HG02840 (cell line): ENCODE measurements at regions not wholly inside any gene's neighbourhood (a gene's known extent, or its start where the extent isn't known, plus 50 kb on each side); places are given as distances from the start of the nearest gene placed in this dataset.

Experiments
- ATAC-seq: cut with Tn5 transposase; IDR thresholded peaks from one replicate; pipeline ENCODE4 v1.9.1; 2021; ENCODE audit warnings: mild to moderate bottlenecking, moderate library complexity, moderate number of reproducible peaks; ENCODE audit not compliant: unreplicated experiment, low FRiP score

DNA sequence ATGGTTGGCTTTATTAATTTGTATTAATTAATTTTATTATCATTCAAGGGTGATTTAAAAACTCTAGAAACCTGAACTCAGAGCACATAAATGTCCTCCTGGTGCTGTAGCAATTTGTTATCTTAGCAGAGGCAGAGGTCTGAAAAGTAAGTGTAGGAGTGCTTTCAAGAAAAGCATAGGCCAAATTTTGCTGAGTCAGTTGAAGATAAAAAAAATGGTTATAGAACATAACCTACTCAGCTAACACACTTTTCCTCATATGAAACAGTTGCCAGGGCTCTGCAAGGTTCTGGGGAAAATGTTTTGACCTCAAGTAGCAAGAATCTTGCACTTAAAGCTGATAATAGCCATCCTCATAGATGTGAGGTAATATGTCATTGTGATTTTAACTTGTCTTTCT, 53.5 kb upstream of the CHODL start:
- ATAC-seq: no peak

DNA sequence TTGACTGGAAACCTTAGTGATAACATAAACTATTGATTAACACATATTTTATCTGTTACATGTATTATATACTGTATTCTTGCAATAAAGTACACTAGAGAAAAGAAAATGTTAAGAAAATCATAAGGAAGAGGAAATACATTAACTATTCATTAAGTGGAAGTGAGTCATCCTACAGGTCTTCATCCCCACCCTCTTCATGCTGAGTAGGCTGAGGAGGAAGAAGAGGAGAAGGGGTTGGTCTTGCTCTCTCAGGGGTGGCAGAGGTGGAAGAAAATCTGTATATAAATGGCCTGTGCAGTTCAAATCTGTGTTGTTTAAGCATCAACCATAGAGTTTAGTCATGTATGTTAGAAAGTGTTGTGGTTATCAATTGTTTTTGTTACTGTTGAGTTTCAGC, 66.1 kb upstream of the CHODL start:
- ATAC-seq: no peak

DNA sequence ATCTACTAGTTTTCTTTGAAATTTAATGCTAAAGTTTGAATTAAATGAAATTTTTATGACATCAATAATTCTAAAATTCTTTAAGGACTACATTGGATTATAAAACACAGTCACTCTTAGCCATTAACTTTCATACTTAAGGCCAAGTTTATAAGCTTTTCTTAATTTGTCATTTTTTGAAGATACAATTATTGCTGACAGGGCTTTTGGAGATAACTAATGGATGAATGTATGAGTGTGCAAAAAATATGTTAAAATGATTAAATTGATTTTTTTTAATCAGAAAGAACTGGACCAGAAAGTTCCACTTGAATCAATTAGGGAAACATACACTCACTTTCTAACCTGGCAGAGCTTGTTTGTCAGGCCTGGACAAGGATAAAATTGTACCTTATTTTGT, 70.3 kb upstream of the CHODL start:
- ATAC-seq: no peak

DNA sequence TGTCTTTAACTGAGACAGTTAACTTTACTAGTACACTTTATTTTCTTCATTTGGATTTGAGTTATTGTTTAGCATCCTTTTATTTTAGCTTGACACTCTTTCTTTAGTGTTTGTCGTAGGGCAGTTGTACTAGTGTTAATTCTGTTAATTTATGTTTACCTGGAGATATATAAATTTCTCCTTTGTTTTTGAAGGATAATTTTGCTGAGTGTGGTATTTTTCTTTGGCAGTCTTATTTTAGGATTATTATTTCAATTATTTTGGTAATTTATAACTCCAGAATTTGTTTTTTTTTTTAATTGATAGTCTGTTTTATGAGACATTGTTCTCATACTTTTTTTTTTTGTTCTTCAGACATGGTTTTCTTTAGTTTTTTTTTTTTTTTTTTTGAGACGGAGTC, 73.8 kb upstream of the CHODL start:
- no peak for ATAC-seq

DNA sequence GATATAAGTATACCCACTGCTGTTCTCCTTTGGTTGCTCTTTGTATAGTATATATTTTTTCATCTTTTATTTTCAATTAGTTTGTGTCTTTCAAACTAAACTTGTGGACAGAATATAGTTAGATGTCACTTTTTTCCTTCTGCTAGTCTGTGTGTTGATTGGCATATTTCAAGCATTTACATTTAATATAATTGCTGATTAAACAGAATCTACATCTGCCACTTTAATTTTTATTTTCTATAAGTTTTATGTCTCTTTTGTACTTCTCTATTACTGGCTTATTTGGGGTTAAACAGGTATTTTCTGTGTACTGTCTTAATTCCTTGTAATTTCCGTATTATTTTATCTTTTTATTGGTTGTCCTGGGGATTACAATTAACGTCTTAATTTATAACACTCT, 74.4 kb upstream of the CHODL start:
- no peak for ATAC-seq

DNA sequence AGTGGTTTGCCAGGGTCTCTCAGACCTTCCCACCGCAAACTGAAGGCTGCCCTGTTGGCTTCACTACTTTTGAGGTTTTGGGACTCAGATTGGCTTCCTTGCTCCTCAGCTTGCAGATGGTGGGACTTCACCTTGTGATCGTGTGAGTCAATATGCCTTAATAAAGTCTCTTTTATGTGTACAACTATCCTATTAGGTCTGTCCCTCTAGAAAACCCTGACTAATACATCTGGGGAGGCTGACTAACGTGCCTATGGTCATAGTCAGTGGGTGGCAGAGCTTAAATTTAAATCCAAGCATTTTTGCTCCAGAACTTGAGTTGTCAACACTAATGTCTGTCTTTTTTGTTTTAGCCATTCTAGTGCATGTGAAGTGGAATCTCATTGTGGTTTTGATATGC, 76.5 kb upstream of the CHODL start:
- no peak for ATAC-seq

DNA sequence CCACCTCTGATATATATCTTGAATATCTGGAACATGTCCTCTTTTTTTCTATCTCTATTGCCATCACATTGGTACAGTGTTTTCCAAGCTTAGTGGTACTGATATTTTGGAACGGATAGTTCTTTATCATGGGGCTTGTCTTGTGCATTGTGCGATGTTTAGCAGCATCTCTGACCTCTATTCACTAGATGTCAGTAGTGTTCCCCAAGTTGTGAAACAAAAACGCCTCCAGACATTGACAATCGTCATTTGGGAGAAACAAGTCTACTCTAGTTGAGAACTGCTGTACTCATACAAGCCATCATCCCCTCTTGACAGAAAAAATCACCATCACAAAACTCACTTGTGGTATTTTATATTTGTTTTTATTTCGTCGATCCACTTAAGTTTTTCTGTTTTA, 79.7 kb upstream of the CHODL start:
- no peak for ATAC-seq

DNA sequence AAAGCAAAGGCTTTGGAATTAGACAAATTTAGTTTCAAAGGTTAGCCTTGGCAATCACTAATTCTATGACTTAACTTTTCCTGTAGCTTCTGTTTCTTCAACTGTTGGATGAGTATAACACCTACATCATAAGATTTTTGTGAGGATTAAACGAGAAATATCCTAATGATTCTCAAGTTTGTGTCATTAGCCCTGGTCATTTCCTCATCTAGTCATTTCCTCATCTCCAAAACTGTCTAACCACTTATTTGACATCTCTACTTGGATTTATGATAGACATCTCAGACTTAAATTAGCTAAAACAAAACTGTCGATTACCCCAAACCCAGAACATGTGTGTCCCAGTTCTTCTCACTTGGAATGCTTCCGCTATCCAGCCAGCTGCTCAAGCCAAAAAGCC, 80.2 kb upstream of the CHODL start:
- ATAC-seq: no peak

DNA sequence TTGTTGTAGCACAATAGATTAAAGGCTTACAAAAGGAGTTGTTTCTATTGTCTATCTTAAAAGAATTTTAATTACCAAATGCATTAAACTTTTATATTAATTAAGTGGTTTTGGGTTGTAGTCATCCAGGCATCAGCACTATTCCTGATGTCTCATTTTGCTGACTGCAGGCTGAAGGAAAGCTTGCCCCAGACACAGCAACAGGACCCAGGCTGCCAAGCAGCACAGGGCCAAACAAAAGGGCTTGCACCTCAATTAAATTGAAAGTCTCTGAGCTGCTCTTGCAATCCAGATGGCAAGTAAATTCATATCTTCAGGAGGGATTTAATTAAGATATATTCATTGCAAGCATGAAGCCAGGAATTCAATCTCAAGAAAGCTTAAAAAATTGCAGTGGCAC, 80.7 kb upstream of the CHODL start:
- ATAC-seq: no peak

DNA sequence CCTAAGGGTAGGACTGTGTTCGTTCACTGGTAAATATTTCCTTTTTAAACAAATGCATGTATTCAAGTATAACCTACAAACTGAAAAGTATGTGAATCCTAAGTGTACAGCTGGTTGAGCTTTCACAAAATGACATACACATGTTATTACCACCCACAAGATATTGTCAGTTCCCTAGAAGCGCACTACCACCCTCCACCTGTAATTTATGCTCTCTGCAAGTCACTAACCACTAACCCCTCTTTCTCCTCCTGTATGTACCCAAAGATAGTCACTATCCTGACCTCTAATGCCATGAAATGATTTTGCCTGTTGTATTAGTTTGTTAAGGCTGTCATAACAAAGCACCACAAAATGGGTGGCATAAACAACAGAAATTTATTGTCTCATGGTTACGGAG, 82.8 kb upstream of the CHODL start:
- ATAC-seq: no peak

DNA sequence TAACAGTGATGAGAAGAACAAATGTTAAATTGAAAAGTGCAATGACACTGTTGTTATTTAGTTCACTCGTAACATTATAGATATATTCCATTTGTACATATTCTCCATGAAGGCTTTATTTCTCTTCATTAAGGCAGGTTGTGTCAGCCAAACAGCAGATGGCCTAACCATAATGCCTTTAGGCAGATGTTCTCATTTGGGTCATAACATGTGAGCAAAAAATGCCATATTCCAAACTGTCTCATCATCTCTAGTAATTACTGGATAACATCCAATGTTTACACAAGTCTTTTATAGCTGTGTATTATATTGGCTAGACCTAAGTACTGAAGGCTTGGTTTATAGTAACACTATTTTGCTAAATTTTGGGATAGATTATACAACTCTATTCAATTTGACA, 87.2 kb upstream of the CHODL start:
- ATAC-seq: no peak

DNA sequence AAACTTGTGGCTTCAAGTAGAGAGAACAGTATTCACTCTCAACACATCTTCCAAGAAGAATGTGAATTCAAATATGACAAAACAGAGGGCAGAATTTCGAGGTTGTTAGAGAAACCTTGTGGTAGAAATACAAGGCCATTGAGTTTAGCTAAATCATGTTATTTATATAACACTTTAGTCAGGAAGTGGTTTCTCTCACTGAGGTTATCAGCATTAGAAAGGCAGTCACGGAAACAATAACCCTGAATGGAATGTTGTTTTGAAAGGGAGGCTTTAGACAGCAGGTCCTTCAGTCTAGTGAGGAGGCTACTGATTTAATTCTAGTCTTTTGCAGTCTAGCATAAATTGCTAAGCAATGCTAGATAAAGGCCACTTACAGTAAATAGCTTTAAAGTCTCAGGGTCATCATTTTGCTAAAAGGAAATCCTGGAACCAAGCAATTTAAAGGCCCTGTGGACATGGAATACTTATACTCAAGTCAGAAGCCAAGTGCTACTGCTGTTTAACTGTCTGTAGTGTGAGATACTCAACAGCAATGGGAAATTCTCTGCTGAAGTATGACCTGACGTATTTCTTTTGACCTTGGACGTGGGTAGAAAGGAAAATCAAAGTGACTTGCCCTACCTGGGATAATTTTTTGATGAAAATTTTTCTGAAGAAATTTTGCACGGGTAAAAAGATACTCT, 89.0 kb upstream of the CHODL start:
- no peak for ATAC-seq

DNA sequence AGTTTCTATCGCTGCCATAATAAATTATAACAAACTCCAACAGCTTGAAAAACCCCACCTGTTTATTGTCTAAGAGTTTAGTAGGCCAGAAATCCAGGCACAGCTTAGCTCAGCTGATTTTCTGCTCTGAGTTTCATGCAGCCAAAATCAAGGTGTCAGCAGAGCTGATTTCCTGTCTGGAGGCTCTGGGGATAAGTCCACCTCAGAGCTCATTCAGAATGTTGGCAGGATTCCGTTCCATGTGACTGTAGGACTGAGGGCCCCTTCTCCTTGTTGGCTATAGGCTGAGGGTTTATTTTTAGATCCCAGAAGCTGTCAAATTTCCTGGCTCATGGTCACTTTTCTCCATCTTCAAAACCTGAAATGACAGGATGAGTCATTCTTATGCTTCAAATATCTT, 91.6 kb upstream of the CHODL start:
- no peak for ATAC-seq

DNA sequence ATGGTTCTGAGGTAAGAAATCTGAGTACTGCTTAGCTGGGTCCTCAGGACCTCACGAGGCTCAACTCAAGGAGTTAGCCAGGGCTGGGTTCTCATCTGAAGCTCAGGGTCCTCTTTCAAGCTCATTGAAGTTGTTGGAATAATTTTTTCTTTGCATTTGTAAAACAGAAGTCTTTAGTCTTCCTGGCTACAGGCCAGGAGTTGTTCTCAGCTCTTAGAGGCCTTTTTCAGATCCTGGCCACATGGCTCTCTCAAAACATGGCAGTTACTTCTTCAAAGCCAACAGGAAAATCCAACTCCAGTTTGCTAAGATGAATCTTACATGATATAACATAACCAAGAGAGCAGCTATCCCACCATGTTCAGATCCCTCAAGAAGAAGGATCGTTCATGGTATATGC, 92.3 kb upstream of the CHODL start:
- no peak for ATAC-seq

DNA sequence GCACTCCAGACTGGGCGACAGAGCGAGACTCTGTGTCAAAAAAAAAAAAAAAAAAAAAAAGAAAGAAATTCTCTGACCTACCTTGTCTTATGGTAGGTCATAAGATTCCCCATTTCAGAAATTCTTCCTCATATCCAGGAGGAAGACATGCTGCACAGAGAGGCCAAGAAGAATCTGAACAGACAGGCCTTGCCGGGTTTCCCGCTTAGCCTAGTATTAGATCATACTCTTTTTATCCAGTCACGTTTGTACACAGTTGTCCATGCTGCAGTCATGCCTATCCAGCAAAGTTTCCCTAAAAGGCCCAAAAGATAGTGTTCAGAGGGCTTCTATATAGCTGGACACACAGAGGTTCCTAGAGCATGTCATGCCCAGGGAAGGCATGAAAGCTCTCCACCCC, 93.6 kb upstream of the CHODL start:
- no peak for ATAC-seq

DNA sequence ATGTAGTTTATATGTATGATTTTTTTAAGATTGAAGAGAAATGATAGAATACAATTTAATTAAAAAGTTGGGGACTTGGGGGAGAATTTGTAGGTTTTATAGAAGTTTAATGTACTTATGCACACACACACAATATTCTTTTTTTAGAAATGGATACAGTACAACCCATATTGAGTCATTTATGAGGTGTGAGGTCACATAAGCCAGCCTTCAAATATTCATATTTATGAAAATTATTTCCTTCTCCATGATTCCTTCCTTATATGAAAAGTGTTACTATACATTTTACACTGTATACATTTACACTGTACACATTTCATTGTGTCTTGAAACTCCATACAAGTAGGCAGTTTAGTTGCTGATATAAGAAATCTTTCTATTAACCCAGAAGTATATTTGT, 96.2 kb upstream of the CHODL start:
- ATAC-seq: no peak

DNA sequence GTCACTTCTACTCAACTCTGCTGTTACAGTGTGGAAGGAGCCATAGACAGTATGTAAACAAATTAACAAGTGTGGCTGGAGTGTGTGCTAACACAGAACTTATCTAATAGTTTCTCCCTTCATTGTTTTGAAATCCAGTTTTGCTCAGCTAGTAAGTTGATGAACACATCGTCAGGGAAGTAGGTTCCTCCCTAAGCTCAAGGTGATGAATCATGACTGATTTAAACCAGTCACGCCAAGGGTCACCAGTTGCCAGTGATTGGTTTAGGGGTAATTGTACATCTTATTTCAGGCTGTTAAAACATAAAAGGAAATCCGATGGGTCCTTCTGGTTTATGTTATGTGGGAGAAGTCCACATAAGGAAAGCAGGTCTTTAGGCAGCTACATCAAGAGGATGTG, 97.0 kb upstream of the CHODL start:
- ATAC-seq: no peak

DNA sequence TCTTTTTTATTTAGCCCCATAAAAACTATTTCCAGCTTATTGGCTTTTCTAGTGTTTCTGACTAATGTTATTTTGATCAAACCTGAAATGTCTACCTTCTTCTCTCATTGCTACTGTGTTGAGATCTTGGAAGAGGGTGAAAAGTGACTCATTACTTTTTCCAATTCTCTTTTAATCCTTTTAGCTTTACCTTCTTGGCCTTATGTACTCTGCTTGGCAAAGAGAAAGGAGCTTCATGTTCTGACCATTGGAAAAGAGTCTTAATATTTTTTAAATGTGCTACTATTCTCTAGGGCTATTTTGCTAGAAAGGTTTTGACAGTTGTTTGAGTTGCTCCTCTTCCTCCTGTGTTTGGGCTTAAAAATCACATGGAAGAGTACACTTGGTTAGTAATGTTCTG, 97.8 kb upstream of the CHODL start:
- ATAC-seq: no peak

DNA sequence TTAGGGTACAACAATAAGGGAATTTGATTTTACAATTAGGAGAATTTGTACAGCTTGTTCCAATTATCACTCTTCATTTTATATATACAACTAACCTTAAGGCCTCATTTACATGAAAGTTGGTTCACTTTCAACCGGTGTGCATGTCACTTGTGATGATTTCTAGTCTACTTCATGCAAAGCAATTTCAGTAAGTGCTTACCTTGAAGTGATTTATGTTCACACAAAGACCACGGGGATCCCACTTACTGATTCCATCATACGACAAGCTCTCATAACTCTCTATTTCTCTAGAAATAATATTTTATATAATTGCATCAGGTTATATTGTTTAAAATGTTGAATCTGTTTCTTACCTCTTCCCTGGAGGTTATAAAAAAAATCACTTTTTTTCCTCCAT, 100.3 kb upstream of the CHODL start:
- no peak for ATAC-seq

DNA sequence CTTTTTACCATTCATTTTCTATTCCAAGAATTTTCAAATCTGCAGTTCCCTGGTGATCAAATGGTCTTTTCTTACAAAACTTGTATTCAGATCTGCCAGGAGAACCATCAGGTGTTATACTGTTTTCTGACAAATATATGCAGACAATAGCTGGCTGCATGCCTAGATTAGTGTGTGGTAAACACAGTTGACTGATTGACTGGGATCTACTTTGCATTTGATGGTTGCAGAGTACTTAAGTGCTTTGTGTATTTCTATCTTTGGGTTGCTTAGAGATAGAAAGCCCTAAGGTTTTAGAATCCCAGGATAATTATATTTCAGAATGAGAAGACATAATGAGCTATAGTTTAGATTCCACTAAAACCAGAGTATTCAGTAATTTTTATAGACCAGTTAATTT, 102.0 kb upstream of the CHODL start:
- no peak for ATAC-seq

DNA sequence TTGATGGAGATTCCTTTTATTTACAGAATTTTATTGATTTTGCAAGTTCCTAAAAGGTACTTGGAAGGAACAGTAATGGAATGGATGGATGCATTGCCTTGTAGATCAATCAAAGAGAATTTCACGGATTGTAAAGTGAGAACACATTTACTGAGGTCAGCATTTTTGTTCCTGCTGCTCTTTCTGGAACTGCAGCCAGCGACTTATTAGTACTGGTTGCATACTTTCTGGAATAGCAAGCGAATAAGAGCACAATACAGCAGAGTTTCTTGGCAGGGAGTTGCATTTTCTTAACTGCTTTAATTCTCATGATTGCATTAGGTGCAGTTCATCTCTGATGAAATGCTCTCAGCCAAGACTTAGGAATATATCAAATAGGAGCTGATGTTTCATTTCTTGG, 106.1 kb upstream of the CHODL start:
- no peak for ATAC-seq

DNA sequence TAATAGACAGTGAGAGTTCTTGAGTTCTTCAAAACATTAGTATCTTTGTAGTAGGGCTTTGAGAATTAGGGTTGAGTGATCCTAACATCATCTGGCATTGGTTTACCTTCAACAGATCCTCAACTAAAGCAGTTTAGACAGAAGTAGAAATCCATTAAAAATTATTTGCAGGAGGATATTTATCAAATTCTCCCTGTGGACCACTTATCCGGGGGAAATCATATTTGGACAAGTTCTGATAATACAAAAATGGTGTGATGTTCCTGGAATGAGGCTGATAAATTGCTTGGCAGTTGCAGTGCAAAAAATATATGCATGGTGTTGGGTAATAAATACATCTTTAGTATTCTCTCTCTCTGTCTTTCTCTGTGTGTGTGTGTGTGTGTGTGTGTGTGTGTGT, 115.1 kb upstream of the CHODL start:
- ATAC-seq: no peak

DNA sequence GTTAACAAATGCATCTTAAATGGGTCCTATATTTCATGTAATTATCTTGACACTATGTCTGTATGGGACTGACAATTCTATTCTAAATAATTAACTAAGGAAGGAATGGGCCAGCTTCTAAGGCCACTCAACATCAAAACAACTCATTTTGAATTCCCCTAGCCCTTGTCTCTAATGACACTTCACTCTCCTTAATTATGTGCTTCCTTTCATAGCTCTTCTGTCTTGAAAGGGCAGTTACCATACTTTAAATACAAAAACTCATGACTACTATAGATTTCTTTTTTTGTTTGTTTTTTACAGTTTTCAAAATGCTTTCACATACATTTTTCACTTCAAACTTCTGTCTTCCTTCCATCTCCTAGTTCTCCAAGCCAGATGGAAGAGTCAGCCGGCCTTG, 126.1 kb upstream of the CHODL start:
- no peak for ATAC-seq
